NCI-H2227 (cell line): ENCODE measurements at regions not wholly inside any gene's neighbourhood (a gene's known extent, or its start where the extent isn't known, plus 50 kb on each side); places are given as distances from the start of the nearest gene placed in this dataset.

ENCODE experiments used
- DNase-seq: peaks from one replicate; lab custom pipeline; 2025; ENCODE audit not compliant: unreplicated experiment; lab: John Stamatoyannopoulos, UW

DNA sequence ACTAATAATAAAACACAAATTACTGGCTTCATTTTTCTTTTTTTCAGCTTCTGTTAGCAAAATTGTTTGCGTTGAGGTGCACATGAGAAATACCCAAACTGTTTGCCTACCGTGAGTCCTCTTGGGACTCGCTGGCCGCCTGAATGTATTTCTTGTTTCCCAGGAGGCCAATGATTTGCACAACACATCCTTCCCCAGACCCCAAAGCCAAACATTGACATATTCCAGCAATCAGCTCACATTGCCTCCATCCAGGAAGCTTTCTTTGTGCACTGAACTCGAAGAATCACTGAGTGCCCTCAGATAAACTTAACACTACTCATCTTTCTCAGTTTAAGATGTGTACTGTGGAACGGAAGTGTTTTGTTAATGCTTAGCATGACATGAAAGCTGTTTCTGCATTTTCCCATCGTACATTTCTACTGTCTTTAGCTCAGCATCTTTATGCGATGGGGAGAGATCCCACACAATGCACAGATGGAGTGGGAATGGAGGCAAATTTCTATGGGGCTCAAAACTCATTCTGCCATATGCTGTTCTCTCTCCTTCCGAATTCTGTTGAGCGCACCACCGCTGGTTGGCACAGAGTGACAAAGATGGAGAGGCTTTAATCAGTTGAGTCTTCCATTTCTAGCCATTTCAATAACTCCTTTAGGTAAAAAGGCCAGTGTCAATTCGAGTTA is 399.5 kb downstream of the RFC3 start:
- DNase-seq = no peak

DNA sequence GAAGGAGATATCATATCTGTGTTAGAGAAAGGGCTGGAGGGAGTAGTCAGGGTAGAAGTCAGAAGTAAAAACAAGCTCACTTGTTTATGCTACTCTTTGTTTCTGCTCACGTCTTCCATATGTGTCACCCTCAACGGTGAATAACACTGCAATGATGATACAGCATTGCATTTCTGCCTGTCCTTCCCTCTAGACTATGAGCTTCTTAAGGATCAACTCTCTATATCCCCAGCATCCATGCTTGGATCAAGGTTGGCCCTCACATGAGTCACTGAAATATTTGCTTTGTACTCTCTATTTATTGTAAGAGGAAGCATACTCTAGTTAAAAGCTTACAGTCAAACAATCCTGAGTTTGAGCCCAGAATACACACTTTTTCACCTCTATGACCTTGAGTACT is 406.0 kb downstream of the RFC3 start:
- no peak for DNase-seq

DNA sequence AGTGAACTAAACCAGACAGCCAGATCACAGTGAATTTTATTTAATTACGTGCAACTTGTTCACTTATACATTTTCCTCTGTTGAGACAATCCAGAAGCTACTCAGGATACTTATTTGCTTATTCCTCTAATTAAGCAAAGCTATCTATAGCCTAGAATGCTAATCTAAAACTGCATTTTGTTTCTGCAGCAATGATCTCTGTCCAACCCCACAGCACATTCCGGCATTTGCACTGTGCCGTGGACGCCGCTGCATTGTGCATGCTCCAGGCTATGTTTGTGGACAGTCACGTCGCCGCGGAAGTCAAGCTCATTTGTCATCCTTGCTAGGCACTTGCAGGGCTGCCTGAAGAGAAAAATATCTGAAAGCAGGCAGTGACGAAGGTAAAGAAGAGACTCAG is 406.9 kb downstream of the RFC3 start:
- no peak for DNase-seq

DNA sequence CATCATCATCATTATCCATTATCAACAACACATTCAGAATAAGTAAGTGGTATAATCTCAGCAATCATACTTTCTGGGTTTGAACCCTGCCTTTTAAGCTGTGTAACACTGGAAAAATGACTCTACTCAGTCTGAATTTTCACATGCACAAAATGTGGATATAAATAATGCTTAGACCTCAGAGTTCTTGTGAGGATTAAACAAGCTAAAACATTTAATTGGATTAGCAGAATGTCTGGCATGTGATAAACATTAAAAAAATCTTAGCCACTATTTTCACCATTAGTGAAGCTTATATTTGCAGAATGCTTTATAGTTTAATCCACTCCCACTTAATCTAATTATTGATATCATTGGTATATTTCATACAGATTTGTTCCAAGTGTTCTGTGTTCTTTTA is 412.3 kb downstream of the RFC3 start:
- no peak for DNase-seq

DNA sequence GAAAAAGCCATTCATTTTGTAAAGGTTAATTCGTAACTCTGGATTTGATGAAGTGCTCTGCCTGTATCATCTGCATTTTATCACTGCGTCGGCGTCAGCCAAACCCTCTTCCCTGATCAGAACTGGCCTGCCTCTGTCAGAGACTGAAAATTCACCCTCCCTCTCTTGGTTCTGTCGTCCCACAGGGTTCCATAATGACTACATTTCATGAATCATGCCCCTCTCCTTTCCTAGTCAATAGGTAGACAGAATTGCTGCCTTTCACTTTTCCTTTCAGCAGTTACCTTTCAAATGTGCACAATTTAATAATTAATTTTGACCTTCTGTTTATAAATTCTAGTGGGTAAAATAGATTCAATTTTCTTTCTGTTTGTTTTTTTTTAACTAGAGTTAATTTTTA is 423.4 kb downstream of the RFC3 start:
- no peak for DNase-seq

DNA sequence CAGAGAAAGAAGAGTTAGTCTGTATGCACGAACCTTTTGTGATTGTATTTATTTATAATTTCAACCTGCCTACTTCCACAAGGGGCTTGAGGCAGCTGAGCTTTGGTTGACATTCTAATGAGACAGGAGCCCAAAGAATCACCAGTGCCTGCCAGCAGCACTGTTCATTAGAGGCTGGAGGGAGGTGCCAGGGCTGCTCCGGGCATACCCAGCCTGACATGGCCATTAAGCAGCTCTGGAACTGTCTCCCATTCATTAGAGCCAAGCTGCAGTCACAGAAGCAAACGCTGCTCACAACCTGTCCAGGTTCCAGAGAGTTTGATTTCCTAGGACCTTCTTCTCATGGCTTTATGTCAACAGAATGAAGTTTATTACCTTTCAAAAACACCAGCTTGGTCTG is 425.5 kb downstream of the RFC3 start:
- no peak for DNase-seq

DNA sequence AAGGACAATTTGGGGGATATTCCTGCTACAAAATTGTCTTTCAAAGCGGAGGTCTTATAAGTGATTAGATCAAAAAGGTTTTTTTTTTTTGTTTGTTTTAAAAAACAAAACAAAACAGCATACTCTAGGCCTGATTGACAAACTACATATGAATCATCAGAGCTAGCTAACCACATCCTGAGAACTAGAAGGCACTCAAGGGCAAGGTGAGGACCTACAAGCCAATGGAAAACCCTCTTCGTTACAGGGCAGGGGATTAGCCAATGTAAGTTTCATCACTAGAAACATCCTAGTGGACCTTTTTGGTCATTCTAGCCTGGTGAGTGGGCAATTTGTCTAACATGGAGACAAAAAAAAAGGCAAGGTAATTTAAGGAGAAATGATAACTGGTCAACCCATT is 428.6 kb downstream of the RFC3 start:
- DNase-seq = no peak

DNA sequence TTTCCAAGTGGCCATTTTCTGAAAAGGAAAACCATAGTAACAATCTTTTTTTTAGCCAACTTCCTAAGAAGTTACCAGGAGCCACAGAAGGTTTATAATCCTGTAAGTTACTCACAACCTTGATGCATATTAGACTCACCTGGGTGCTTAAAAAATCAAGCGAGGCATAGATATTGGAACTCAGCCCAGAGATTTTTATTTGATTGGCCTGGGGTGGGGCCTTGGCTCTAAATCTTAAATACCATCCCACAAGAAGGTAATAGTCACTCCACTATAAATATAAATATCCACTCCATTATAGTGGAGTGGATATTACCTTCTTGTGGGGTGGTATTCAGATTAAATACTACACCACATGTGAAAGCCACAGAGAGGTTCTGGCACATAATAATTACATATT is 429.6 kb downstream of the RFC3 start:
- no peak for DNase-seq

DNA sequence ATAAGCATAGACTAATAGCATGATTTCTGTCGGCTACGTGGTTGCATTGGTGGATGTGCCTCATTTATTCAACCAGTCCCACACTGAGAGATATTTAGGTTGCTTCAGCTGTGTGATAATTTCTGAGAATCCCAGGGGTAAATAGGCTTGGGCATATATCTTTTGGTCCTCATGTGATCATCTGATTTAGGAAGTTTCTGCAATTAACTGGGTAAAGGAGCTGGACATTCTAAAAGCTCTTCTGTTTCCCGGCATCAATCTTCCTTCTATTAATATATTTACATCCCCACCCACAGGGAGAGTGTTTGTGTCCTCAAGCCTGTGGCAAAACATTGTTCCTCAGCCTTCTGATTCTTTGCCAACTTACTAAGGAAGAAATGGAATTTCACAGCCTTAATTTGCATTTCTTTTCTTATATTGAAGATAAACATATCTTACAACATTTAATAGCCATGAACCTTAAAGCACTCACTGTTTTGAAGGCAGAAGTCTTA is 431.6 kb downstream of the RFC3 start:
- no peak for DNase-seq

DNA sequence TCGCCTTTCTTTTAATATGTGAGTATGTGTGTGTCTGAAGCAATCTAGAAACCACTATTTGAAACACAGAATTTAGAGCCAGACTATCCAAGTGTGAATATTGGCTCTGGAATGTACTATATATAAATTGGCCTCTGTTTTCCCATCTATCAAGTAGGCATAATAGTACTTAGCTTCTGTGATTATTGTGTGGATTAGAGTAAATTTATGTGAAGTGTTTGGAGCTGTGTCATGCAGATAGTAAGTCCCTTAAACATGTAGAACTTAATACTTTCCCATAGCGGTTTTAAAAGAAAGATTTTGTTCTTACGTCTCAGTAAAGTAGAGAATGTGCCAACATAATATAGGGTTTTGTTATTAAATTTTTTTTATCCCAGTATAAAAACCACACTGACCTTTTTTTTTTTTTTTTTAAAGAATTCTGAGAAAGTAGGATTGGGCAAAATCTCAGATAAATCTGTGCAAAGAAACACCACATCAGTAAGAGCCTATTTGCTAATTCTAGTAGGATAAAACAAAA is 432.3 kb downstream of the RFC3 start:
- no peak for DNase-seq

DNA sequence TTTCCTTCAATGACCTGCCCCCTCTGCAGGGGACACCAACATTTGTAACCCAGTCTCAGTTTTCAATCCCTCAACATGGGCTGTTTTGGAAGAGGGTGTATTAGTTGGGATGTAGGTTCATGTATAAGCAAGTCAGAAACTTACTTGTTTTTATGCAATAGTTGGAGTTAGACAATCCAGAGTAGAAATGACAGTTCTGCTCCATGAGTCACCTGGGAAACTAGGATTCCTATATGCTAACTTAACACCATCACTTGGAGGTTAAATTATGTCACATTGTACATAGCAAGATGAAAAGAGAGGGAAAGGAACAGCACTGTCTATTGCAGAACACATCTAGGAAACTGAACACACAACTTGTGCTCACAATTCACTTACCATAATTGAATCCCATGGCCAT is 436.4 kb downstream of the RFC3 start:
- no peak for DNase-seq

DNA sequence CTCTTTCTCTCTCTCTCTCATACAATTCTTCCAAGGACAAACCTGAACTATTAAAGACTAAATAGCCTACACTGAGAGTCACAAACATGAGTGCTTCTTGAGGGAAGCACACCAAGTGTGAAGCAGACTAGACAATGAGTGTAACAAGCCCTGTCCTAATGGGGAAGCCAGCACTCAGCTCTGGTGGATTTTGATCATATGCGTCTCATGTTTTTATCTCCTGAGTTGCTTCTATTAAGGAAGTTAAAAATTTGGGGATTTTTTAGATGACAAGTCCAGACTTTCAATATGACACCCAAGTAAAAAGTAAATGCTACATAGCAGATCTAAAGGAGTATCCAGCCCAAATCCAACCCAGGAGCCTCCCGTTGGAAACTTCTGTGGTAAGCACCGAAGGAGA is 437.8 kb downstream of the RFC3 start:
- DNase-seq = no peak

DNA sequence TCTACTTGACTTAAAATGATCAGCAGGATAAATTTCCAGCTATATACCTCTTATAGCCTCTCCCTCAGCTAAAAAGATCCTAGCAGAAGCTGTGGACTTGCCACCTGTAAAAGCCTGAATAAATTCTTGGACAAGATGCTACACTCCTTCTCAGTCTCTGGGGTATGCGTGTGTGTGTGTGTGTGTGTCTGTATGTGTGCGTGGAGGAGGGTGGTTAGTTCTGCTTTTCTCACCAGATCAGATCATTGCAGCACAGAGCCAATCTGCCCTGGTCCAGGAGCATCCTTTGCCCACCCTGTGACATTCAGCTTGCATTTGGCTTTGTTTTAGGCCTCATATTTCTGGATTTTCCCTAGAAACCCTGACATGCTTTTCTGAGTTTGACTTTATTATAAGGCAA is 438.3 kb downstream of the RFC3 start:
- DNase-seq = no peak

DNA sequence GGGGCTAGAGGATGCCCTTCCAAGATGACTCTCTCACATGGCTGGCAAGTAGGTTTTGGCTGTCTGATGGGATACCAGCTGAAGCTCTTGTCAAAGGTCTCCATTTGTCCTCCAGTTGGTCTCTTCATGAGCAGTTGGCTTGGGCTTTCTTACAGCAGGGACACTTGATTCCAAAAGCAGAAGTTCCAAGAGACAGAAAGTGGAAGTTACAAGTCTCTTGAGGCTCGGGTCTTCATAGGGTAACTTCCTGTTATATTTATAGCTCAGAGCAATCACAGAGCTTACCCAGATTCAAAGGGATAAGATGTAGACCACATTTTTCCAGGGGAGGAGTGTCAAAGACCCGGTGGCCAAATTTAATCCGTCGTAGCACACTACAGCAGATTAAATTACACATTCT is 440.0 kb downstream of the RFC3 start:
- DNase-seq = no peak

DNA sequence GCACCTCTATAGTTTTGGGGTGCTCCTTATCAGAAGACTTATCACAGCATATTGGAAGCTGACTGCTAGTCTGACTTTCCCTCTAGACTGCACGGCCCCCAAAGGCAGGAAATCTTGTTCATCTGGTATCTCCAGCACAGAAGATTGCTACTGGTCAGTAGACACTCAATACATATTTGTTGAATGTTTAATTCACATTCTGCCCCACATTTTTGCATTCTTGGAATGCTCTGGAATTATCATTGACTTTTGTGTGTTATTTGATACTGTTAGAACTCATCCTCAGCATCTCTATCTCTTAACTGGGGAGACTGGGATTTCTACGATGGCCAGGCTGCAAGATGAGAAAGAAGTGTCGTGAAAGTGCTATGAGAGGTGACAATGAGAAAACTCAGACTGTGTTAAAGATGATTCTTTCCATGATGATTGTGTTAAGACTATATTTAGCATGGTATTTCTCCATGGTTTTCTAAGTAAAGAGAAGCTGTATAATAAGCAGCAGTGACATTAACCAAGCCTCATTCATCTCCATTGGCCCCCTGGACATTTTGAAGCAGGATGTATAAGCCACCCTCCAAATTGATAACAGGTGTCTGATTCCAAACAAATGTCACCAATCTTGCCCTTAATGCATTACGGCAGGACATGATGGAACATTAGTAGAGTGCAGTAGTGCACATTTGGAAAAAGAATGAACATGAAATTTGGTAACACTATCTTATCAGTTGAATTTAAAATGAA is 440.9 kb downstream of the RFC3 start:
- no peak for DNase-seq

DNA sequence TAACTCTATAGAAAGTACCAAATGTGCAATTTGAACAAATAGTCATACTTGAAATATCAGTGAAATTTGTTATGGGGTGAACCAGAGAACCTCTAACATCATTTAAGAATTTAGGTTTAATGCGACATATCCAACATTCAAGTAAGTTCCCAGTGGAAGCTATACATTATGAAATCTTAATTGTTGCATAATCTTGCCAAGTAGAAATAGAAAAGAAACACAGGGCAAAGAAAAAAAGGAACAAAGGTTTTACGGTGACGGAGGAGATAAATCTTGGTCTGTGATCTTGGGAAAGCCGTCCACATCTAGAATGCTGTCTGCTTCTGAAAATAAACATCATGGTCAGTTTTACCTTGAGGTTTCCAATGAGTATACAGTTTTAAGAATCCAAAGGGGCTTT is 445.7 kb downstream of the RFC3 start:
- no peak for DNase-seq

DNA sequence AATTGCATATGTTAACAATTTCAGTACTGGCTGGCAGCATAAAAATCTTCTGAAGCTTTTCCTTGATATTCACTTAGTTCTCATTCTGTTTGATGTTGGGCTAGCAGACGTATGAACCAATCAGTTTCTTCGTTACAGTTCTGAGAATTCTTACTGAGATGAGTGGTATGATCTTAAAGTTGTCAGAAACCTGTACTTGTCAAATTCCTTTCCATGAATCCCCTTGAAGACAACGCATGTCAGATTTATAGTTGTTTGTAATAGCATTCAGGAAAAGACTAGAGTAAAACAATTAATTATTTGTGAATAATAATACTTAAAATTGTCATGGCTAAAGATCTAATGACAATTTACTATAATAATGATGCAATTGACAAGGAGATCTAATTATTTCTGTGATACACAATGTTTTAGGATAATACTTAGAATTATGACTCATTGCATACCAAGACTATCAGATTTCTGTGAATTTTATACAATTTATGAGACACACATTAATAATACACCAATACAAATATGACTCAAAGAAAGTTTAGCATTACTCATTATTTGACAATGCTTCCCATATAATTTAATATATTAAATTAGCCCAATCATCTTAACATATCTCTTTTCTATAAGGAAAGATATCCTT is 447.2 kb downstream of the RFC3 start:
- DNase-seq = no peak

DNA sequence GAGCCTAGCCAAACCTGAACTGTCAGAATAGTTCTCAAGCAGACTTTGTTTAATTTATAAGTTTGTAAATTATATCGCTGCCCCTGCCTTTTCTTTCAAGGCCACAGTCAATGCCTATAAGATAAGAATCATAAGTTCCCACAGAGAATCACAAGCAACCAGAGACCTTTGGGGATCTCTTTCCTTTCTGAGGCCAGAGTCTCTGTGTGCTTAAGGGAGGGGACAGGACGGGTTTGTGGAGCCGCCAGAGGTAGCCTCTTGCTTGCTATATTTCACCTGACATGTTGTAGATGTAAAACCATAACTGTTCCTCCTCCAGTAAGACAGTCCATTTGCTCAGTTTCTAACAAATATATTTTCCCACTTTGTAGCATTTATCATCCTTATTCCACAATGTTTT is 458.8 kb downstream of the RFC3 start:
- DNase-seq = no peak

DNA sequence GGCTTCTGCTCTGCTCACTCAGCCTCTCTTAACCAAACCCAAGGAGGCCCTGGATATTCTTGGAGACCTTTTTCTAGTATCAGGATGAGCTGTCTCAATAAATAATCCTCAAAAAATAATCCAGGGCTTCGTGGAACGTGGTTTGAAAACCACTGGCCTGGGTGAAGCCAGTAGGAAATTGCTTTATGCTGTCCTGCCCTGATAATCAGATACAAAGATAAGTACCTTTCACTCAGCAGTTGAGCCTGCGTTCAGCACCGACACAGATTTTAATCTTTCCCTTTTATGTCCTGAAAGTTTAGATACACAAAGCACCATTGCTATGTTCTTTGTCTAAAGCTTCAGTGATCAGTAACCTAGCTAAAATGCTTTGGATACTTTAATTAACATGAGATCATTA is 460.0 kb downstream of the RFC3 start:
- DNase-seq = no peak

DNA sequence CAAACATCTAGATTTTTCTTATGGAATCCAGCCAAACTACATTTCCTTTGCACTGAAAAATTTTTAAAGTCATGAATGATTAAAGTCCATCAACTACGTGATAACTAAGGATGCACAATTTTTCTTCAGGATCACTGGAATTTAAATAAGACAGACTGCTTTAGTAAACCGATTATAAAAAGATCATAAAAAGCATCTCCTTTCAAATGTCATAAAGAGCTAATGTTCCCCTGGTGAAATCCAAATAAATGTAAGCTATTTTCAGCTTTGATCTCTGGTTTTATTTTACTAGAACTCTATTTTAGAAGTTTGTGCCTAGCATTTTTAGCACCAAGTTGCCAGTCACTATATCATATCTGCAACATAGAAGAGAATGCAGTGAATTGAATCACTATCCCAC is 460.8 kb downstream of the RFC3 start:
- DNase-seq = no peak

DNA sequence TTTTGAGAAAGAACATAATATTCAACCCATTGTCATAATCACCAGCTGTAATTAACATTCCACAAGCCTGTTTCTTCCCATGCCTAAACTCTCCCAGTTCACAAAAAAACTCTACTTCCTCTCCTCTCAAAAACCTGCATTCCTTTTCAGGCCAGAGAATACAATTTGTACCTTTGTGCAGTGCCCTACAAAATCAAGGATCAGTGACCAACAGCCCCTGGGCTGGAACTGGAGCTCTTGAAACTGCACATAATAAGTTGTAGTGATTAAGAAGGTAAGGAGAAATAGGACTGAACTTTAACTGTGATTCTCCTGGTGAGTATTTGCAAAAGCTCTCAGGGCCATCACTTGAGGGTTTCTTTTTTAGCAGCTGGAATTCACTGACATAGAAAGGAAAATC is 472.7 kb downstream of the RFC3 start:
- DNase-seq = no peak

DNA sequence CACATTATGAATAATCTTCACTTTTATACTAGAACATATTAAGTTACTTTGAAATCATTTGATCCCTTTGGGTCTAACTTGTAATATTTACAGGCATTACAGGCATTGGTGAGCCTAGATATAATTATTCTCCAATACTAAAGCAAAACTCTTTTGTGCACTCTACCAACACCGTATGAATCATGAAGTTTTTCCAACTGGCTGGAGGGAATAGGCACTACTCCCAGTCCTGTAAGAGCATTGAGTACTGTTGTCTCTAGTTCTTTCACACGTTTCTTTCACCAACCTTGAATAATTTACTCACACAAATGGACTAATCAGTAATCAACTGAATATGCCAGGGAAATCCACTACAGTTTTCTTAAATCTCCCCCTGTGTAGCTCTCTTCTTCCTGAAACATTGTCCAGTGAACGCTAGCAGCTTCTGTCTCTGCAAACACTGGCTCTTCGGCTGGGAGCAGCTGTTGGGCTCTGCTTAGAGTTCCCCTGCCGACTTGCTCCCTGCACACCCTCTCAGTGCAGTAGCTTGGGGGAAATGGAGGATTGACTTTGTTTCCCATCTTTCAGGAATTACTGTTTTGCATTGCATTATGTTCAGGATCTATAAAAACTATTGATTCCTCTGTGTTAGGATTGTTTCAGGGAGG is 476.7 kb downstream of the RFC3 start:
- no peak for DNase-seq
